ENCODE measurements at regions not wholly inside any gene's neighbourhood (a gene's known extent, or its start where the extent isn't known, plus 50 kb on each side); places are given as distances from the start of the nearest gene placed in this dataset.

DNA sequence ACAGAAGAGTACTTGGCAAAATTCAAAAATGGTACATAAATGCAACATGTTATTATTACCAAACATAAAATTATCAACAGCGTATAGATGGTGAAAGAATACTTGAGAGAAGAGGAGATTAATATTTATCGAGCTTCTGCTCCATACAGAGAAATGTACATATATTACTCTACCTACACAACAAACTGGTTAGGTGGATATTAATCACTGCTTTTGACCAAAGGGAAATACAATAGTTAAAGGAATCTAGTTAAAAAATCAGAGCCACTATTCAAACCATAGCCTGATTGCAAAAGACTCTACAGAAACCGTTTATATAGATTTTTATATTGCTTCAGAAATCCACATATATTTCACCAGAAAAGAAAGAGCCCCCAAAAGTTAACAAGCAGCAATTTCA lies 379.3 kb upstream of the PRMT6 start:
- no peak for TF ChIP-seq EZH2 (IDR thresholded peaks at IDR 0.05; ENCODE audit: borderline replicate concordance, low read depth, low read length, poor library complexity, severe bottlenecking)
- TF ChIP-seq, protein P1, sequence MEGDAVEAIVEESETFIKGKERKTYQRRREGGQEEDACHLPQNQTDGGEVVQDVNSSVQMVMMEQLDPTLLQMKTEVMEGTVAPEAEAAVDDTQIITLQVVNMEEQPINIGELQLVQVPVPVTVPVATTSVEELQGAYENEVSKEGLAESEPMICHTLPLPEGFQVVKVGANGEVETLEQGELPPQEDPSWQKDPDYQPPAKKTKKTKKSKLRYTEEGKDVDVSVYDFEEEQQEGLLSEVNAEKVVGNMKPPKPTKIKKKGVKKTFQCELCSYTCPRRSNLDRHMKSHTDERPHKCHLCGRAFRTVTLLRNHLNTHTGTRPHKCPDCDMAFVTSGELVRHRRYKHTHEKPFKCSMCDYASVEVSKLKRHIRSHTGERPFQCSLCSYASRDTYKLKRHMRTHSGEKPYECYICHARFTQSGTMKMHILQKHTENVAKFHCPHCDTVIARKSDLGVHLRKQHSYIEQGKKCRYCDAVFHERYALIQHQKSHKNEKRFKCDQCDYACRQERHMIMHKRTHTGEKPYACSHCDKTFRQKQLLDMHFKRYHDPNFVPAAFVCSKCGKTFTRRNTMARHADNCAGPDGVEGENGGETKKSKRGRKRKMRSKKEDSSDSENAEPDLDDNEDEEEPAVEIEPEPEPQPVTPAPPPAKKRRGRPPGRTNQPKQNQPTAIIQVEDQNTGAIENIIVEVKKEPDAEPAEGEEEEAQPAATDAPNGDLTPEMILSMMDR (conservative IDR thresholded peaks at IDR 0.05; ENCODE audit: low read depth, low read length): no peak

Measured in A673 (cell line).